Lower leg skin (tissue), 3 donors: ENCODE measurements at regions not wholly inside any gene's neighbourhood (a gene's known extent, or its start where the extent isn't known, plus 50 kb on each side); places are given as distances from the start of the nearest gene placed in this dataset.

Experiments used
- CTCF ChIP-seq, 3 donors: fragments of 450-650 bp; IDR thresholded peaks; one replicate each; pipeline ENCODE4 v1.5.1; 2016; ENCODE audit warnings: antibody characterized with exemption in 3 of 3, mild to moderate bottlenecking in 3 of 3, moderate library complexity in 2 of 3
- POLR2A ChIP-seq, 2 donors: fragments of 450-650 bp; IDR thresholded peaks; one replicate each; pipeline ENCODE4 v1.6.1; 2016 to 2017; ENCODE audit warnings: antibody characterized with exemption in 2 of 2, mild to moderate bottlenecking in 1 of 2, moderate library complexity in 1 of 2

- no peak for TF ChIP-seq CTCF (IDR thresholded peaks at IDR 0.05)
- TF ChIP-seq POLR2A (IDR thresholded peaks at IDR 0.05): no peak
Observed at GRCh38 chr1:90486134-90486824, 230.8 kb downstream of the BARHL2 start.
